HFFc6 (cell line): ENCODE measurements at regions not wholly inside any gene's neighbourhood (a gene's known extent, or its start where the extent isn't known, plus 50 kb on each side); places are given as distances from the start of the nearest gene placed in this dataset.

Experiments
- DNase-seq: peaks from one replicate; pipeline ENCODE4 v3.0.0-alpha.2; 2018
- H3K27ac Mint-ChIP-seq: 2 replicates; pipeline ENCODE4 v1.8.0; 2020; ENCODE audit warnings: mild to moderate bottlenecking, mixed read lengths
- H3K27me3 Mint-ChIP-seq: 2 replicates; pipeline ENCODE4 v1.8.0; 2021; ENCODE audit warnings: mild to moderate bottlenecking, moderate library complexity, mixed read lengths; ENCODE audit not compliant: insufficient read depth
- H3K36me3 Mint-ChIP-seq: 2 replicates; pipeline ENCODE4 v1.8.0; 2021; ENCODE audit warnings: low read depth, mixed read lengths
- H3K4me1 Mint-ChIP-seq: 2 replicates; pipeline ENCODE4 v1.8.0; 2020; ENCODE audit warnings: low read depth, mixed read lengths
- H3K4me3 Mint-ChIP-seq: 2 replicates; pipeline ENCODE4 v1.8.0; 2020; ENCODE audit warnings: mild to moderate bottlenecking, moderate library complexity, mixed read lengths
- H3K9me3 Mint-ChIP-seq: 2 replicates; pipeline ENCODE4 v1.8.0; 2020; ENCODE audit warnings: mild to moderate bottlenecking, mixed read lengths
- TF ChIP-seq, protein P1 (sequence below): fragments of 200-600 bp; sonication (generic); IDR thresholded peaks from 2 replicates; pipeline ENCODE4 v1.5.0; 2021; ENCODE audit warnings: antibody characterized with exemption, mild to moderate bottlenecking

DNA sequence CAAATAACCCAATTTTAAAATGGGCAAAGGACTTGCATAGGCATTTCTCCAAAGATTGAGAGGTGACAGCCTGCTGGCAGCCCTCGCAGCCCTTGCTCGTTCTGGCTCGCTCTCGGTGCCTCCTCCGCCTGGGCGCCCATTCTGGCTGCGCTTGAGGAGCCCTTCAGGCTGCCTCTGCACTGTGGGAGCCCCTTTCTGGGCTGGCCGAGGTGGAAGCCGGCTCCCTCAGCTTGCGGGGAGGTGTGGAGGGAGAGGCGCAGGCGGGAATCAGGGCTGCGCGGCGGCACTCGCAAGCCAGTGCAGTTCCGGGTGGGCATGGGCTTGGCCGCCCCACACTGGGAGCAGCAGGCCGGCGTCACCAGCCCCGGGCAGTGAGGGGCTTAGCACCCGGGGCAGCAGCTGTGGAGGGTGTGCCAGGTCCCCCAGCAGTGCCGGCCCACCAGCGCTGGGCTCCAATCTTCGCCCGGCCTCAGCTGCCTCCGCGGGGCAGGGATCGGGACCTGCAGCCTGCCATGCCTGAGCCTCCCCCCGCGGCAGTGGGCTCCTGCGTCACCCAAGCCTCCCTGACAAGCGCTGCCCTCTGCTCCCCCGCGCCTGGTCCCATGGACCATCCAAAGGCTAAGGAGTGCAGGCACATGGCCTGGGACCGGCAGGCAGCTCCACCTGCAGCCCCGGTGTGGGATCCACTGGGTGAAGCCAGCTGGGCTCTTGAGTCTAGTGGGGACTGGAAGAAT lies 54.0 kb upstream of the GALNT17 start:
- peaks cover 59% of the 10 kb centered on the region for H3K9me3 Mint-ChIP-seq
- no peak overlapping the region for H3K27ac Mint-ChIP-seq
- H3K4me3 Mint-ChIP-seq: no peak overlapping the region
- no peaks in the 10 kb centered on the region for H3K27me3 Mint-ChIP-seq
- no peaks in the 10 kb centered on the region for H3K4me1 Mint-ChIP-seq
- TF ChIP-seq, protein P1, sequence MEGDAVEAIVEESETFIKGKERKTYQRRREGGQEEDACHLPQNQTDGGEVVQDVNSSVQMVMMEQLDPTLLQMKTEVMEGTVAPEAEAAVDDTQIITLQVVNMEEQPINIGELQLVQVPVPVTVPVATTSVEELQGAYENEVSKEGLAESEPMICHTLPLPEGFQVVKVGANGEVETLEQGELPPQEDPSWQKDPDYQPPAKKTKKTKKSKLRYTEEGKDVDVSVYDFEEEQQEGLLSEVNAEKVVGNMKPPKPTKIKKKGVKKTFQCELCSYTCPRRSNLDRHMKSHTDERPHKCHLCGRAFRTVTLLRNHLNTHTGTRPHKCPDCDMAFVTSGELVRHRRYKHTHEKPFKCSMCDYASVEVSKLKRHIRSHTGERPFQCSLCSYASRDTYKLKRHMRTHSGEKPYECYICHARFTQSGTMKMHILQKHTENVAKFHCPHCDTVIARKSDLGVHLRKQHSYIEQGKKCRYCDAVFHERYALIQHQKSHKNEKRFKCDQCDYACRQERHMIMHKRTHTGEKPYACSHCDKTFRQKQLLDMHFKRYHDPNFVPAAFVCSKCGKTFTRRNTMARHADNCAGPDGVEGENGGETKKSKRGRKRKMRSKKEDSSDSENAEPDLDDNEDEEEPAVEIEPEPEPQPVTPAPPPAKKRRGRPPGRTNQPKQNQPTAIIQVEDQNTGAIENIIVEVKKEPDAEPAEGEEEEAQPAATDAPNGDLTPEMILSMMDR: no peak
- no peak for DNase-seq
- H3K36me3 Mint-ChIP-seq: peaks cover 5% of the 10 kb centered on the region; the same call in 1 of the 2 replicates
